GM06990 (cell line): ENCODE measurements at regions not wholly inside any gene's neighbourhood (a gene's known extent, or its start where the extent isn't known, plus 50 kb on each side); places are given as distances from the start of the nearest gene placed in this dataset.

Source experiments
- DNase-seq: peaks from one replicate; pipeline ENCODE4 v3.0.0-alpha.2; 2011; ENCODE audit not compliant: insufficient read length; ENCODE audit errors: extremely low read depth
- H3K27me3 ChIP-seq: replicated peaks from 2 replicates; pipeline ENCODE4 v1.6.0; 2011; ENCODE audit warnings: low read length; ENCODE audit not compliant: control insufficient read depth, insufficient read depth
- H3K36me3 ChIP-seq: 2 replicates; pipeline ENCODE4 v1.5.1; 2011; ENCODE audit warnings: low read length; ENCODE audit not compliant: control insufficient read depth, insufficient read depth
- H3K4me3 ChIP-seq: replicated peaks from 2 replicates; pipeline ENCODE4 v1.5.1; 2011; ENCODE audit warnings: low read depth, mild to moderate bottlenecking, control low read depth, low read length
- CTCF ChIP-seq: IDR thresholded peaks from 2 replicates; pipeline ENCODE4 v1.5.1; 2011; ENCODE audit warnings: low read length, control low read depth, mild to moderate bottlenecking, inconsistent platforms; ENCODE audit not compliant: insufficient read depth, poor library complexity, severe bottlenecking

- Histone ChIP-seq H3K27me3 (no peaks in the 10 kb centered on the region), H3K4me3 (no peak overlapping the region), H3K36me3 (no peaks in the 10 kb centered on the region)
- no peak for DNase-seq
- TF ChIP-seq CTCF: no peak
Measured at GRCh38 chr6:8738951-8739350, 303.6 kb upstream of the SLC35B3 start.

DNA sequence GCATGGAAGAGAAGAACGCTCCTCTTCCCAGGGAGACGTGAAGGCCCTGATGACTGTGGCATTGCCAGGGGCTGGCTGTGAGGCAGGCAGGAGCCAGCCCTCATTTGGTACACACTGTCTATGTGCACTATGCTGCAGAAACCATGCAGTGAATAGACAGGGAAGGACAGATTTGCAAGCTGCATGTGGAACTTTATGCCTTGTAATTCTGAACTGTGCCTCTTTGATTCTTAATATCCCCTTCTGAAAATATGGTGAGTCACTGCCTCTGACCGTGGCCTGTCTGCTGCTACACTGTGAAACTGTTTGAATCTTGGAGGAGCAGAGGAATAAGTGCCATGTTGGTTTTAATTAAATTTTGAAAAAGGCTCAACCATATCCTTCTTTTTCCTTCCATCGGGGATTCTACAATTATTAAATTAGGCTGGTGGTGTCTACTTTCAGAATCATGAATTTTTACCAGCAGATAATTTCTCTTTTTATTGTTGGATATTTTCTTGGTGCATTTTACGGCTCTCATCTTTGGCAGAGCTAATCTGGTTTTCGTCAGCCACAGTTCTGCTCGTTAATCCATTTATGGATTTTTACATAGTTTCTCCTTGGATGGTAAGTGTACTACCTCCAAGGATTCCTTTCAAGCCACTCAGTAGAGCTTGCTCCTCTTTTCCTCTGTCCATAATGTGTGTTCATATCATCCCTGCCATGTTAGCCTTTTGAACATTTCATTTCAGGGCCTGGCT, 301.0 kb upstream of the SLC35B3 start:
- H3K36me3 ChIP-seq: no peaks in the 10 kb centered on the region
- H3K4me3 ChIP-seq: no peak overlapping the region
- TF ChIP-seq CTCF: no peak
- no peak for DNase-seq
- H3K27me3 ChIP-seq: no peaks in the 10 kb centered on the region

- no peaks in the 10 kb centered on the region for H3K27me3 ChIP-seq
Measured at GRCh38 chr6:8733879-8734278, 298.5 kb upstream of the SLC35B3 start.

DNA sequence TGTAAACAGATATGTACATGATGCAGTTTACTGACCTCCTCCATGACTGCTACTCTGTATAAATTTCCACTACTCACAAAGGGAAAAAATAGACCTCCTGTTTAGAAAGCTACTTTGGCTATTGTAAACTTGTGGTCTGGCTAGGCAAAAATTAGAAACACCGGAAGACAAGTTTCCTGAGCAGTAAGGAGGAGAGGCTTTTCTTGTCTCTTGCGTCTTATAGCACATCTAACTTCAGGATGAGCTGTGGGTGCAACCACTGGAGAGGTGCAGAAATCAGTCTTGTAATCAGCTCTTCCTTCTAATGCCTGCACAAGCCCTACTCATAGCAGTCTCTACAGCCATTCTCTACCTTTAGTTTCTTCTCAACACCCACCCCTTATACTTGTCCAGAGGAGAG, 296.5 kb upstream of the SLC35B3 start:
- no peak for TF ChIP-seq CTCF
- no peaks in the 10 kb centered on the region for H3K27me3 ChIP-seq
- DNase-seq: no peak
- no peaks in the 10 kb centered on the region for H3K36me3 ChIP-seq
- H3K4me3 ChIP-seq: no peak overlapping the region

More at GRCh38 chr6:8733879-8734278, 298.5 kb upstream of the SLC35B3 start:
- no peak for DNase-seq
- no peak for TF ChIP-seq CTCF
- Histone ChIP-seq H3K36me3 (no peaks in the 10 kb centered on the region), H3K4me3 (no peak overlapping the region)

- no peaks in the 10 kb centered on the region for H3K27me3 ChIP-seq
- TF ChIP-seq CTCF: no peak
- H3K36me3 ChIP-seq: no peaks in the 10 kb centered on the region
- no peak for DNase-seq
- H3K4me3 ChIP-seq: no peak overlapping the region
Measured at GRCh38 chr6:8710668-8711431, 275.5 kb upstream of the SLC35B3 start.
